Hippocampal formation (tissue), 2 donors: ENCODE measurements at regions not wholly inside any gene's neighbourhood (a gene's known extent, or its start where the extent isn't known, plus 50 kb on each side); places are given as distances from the start of the nearest gene placed in this dataset.

ENCODE experiments used
- DNase-seq, 2 donors: peaks; one replicate each; lab custom pipeline; 2025; lab: John Stamatoyannopoulos, UW

DNA sequence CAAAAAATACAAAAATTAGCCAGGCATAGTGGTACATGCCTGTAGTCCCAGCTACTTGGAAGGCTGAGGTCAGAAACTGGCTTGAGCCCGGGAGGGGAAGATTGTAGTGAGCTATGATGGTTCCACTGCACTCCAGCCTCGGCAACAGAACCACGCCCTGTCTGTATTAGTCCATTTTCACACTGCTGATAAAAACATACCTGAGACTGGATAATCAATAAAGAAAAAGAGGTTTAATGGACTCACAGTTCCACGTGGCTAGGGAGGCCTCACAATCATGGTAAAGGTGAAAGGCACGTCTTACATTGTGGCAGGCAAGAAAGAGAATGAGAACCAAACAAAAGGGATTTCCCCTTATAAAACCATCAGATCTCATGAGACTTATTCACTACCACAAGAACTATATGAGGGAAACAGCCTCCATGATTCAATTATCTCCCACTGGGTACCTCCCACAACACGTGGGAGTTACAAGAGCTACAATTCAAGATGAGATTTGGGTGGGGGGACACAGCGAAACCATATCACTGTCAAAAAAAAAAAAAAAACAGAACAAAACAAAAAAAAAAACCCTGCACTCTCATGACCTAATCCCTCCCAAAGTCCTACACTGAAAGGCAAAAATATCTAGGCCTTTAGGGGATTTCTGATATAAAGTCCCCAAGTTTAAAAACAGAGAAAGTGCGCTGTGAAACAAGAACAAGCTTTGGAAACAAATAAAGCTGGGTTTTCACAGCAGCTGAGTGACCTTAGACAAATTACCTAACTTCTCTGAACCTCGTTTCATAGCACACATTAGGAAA, 224.7 kb downstream of the IGSF11 start:
- no peak for DNase-seq

DNA sequence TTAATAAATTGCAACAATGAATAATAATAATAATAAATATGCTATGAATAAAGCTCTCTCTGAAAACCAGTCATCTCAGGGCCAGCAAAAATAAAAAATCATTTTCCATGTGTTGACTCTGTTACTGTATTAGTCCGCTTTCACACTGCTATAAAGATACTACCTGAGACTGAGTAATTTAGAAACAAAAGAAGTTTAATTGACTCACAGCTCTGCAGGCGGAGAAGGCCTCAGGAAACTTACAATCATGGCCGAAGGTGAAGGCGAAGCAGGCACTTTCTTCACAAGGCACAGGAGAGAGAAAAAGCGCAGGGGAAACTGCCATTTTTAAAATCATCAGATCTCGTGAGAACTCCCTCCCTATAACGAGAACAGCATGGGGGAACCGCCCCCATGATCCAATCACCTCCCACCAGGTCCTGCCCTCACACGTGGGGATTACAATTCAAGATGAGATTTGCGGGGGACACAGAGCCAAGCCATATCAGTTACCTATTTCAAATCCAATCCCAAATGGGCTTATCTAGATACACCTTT, 224.1 kb downstream of the IGSF11 start:
- DNase-seq, result no peak

DNA sequence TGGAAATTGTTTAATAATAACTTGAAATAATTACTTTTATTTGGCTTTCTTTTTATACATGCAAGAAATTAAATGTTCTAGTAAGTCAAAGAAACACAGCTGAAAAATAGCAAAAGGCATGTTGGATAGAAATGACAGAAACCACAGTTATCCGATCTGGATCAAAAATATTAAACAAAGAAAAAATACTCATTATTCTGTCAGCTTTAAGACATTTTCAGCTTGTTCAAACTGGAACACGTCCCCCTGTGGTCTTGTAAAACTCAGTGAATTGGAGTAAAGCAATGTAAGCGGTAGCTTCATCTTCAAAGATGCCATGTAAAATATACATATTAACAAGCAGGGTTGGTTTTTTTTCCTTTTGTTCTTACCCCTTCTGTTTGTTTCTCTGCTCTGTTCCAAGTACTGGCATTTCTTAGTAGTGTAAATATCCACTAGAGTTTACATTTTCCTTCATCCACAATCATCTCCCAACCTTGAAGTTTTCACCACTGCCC, 223.4 kb downstream of the IGSF11 start:
- DNase-seq, result no peak

DNA sequence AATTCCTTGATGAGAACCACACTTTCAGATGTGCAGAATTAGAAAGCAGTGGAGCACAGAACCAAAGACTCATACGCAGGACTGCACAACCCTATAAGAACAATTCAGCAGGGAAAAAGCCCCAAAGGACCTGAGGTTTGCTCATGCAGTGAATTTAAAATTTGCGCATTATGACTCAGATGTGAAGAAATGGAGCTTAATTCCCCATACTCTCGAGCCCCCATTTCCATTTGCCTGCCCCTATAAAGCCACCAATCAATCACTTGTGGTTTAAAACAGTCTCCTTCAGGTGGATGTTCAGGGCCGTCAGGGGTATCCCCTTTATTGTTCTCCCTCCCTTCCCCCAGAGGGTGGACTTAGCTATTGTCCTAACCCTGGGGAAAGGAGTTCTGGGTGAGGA, 221.2 kb downstream of the IGSF11 start:
- DNase-seq, result no peak

DNA sequence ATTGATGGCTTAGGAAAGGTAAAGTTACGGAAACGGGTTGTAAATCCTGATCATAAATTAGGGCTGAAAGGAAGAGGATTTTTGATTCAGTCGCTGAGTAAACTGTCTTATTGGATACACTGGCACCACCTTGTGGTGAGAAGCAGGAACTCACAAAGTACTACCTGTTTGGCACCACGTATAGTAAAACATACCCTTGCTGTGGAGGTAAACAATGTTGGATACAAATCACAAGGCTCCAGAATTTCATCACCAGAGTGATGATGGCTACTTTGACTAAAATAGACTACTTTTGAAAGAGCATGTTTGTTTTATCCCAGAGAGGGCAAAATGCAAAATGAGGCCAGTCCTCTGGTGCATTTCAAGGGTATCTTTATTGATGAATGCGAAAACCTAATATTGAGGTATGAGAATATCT, 216.9 kb downstream of the IGSF11 start:
- peak in 1 of 2 donors; percentile 39 for DNase-seq

DNA sequence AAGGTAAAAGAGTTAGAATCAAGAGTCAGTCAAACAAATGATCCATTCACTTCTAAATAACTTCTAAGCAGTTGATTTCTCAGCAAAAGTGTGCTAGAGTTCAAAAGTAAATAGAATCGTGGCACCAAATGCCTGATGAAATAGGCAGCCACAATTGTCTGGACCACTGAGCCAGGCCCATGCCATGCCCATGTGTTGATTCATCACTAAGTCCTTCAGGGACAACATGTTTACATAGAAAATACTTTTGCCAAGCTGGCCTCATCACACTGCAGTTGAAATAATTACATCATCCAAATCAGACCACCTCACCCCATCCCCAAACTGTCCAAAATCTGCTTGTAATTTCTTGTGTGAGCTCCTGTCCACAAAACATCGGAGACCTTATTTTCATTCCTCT, 216.3 kb downstream of the IGSF11 start:
- no peak for DNase-seq

DNA sequence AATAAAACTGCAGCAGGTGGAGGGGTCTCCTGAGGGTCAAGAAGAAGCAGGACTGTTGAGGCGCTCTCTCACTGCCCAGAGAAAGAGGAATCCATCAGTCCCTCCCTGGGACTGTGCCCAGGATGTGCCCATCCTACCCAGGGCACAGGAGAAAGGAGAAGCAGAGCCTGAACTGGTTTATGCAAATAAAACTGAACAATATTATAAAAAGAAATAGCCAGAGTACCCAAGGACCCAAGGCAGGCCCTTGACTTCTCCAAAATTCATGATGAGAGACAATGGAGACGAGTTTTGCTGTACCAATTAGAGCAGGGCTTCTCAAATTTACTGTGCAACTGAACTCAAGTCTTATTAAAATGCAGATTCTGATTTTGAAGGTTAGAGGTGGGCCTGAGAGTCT, 211.0 kb downstream of the IGSF11 start:
- DNase-seq, result no peak

DNA sequence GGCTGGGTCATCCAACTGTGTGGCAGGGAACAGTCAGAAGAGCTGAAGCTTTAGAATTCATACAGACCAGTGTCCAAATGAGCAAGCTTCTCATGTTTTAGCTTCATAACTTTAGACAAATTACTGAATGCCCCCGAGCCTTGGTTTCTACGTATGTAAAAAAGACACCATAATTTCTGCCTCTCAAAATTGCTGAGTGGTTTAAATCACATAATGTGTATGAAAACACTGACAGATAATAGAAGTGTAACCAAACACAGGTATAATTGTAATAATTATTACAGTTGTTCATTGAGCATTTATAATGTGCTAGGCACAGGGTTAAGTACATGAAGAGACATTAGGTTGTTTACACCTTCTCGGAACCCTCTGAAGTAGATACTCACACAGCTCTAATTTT, 207.2 kb downstream of the IGSF11 start:
- DNase-seq, result no peak

DNA sequence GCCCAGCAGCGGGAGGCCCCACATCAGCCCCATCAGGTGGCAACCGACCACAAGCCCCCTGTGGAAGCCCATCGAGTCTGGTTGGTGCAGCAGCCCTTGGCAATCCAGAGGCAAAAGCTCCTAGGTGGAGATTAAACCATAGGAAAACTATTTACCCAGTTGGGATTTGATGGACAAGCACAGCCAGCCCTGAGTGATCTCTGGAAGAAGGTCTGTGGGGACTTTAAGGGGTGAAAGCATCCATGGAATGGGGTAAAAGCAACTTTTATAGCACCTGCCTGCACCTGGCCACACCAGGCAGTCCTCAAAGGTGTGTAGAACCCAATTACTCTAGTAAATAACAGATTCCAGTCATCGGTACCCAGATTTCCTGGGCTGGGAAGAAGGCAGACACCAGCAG, 206.3 kb downstream of the IGSF11 start:
- DNase-seq, result no peak

DNA sequence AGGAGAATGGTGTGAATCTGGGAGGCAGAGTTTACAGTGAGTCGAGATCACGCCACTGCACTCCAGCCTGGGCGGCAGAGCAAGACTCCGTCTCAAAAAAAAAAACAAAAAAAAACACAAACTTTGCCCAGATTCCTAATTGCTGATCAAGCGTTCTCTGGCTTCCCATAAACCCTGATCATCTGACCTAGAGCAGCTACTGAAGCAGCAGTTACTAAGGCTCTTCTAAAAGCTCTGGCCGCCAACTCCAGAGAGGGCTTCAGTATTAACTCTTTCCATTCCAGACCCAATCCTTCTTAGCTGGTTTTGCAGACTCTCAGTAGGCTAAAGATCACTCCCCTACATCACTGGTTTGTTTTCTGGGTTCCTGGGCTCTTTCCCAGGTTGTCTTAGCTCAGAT, 201.6 kb downstream of the IGSF11 start:
- DNase-seq, result no peak

DNA sequence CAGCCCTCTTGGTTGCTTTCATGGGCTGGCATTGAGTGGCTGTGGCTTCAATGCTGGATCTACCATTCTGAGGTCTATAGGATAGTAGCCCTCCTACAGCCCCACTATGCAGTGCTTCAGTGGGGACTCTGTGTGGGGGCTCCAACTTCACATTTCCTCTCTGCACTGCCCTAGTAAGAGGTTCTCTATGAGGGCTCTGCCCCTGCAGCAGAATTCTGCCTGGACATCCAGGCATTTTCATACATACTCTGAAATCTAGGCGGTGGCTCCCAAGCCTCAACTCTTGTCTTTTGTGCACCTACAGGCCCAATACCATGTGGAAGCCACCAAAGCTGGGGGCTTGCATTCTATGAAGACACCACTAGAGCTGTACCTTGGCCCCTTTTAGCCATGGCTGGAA, 195.8 kb downstream of the IGSF11 start:
- DNase-seq, result no peak

DNA sequence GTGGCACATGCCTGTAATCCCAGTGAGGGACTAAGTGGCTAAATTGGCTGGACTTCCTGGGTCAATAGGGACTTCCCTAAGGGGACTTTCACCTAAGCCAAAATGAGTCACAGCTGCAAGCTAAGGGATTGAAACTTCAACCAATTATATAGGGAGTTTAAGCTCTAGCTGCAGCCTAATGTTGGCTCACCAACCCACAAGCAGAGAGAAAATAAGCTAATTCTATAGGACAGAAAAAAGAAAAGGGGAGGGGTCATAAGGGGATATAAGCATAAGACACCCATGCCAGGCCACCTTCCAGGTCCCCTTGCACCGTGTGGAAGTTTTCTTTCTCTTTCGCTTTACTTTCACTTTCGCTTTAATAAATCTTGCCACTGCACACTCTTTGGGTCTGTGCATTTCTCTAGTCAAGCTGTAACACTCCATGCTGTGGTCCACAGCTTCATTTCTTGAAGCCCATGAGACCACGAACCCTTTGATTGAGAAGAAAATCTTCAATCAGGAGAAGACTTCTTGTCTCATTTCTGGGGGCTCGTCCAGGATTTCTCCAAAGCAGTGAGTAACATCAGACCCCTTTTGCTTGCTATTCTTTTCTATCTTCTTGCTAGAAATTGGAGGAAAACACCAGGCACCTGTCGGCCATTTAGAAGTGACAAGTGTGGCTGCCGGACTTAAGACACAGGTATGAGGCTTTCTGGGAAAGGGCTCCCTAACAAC, 192.3 kb downstream of the IGSF11 start:
- no peak for DNase-seq

DNA sequence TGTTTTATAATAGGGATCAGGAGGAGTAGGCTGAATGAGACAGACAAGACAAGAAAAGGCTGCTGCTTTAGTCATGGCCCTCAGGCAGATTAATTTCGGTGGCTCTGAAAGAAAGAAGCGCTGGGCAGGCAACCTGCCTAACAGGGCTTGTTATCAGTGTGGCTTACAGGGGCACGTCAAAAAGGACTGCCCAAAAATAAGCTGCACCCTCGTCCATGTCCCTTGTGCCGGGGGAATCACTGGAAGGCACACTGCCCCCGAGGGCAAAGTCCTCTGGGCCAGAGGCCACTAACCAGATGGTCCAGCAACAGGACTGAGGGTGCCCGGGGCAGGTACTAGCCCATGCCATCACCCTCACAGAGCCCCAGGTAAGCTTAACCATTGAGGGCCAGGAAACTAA, 188.5 kb downstream of the IGSF11 start:
- DNase-seq, result no peak
